ENCODE measurements at regions not wholly inside any gene's neighbourhood (a gene's known extent, or its start where the extent isn't known, plus 50 kb on each side); places are given as distances from the start of the nearest gene placed in this dataset.

DNA sequence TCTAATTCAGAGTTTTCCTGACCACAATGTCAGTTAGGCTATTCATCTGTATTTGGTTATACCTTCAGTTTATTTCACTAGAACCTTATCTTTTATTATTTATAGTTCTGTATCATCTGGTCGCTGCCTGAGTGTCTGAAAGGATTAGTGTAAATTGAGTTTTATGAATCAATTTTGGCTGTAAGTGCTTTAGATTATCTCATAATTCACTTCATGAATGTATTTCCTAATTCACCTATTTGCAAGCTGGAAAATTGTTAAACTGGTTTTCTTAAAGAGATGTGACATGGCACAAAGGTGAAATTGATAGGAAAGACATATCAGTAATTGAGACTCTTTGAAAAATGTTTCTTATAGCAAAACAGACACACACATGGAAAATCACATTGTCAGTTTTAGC, 242.4 kb upstream of the ACO1 start:
- TF ChIP-seq KAT8 (CRISPR knock-in tag; IDR thresholded peaks at IDR 0.05) (no peak), MXI1 (IDR thresholded peaks at IDR 0.05; ENCODE audit: borderline replicate concordance, low read depth, low read length) (no peak), NCOA1 (CRISPR knock-in tag; IDR thresholded peaks at IDR 0.05) (no peak), CENPX (CRISPR knock-in tag; IDR thresholded peaks at IDR 0.05) (no peak), TBP (CRISPR knock-in tag; IDR thresholded peaks at IDR 0.05) (no peak), THAP11 (CRISPR knock-in tag; IDR thresholded peaks at IDR 0.05) (no peak), ETV6 (CRISPR knock-in tag; conservative IDR thresholded peaks at IDR 0.05) (no peak), KDM1A (CRISPR knock-in tag; IDR thresholded peaks at IDR 0.05) (no peak), PAX8 (CRISPR knock-in tag; IDR thresholded peaks at IDR 0.05; ENCODE audit: borderline replicate concordance) (no peak), RBM39 (IDR thresholded peaks at IDR 0.05; ENCODE audit: low read depth, low read length, poor library complexity, severe bottlenecking) (no peak), HIVEP1 (CRISPR knock-in tag; IDR thresholded peaks at IDR 0.05) (no peak), KLF9 (CRISPR knock-in tag; IDR thresholded peaks at IDR 0.05; ENCODE audit: low read depth) (no peak), ZBTB7A (CRISPR knock-in tag; IDR thresholded peaks at IDR 0.05) (no peak)
- TF ChIP-seq, protein P1, sequence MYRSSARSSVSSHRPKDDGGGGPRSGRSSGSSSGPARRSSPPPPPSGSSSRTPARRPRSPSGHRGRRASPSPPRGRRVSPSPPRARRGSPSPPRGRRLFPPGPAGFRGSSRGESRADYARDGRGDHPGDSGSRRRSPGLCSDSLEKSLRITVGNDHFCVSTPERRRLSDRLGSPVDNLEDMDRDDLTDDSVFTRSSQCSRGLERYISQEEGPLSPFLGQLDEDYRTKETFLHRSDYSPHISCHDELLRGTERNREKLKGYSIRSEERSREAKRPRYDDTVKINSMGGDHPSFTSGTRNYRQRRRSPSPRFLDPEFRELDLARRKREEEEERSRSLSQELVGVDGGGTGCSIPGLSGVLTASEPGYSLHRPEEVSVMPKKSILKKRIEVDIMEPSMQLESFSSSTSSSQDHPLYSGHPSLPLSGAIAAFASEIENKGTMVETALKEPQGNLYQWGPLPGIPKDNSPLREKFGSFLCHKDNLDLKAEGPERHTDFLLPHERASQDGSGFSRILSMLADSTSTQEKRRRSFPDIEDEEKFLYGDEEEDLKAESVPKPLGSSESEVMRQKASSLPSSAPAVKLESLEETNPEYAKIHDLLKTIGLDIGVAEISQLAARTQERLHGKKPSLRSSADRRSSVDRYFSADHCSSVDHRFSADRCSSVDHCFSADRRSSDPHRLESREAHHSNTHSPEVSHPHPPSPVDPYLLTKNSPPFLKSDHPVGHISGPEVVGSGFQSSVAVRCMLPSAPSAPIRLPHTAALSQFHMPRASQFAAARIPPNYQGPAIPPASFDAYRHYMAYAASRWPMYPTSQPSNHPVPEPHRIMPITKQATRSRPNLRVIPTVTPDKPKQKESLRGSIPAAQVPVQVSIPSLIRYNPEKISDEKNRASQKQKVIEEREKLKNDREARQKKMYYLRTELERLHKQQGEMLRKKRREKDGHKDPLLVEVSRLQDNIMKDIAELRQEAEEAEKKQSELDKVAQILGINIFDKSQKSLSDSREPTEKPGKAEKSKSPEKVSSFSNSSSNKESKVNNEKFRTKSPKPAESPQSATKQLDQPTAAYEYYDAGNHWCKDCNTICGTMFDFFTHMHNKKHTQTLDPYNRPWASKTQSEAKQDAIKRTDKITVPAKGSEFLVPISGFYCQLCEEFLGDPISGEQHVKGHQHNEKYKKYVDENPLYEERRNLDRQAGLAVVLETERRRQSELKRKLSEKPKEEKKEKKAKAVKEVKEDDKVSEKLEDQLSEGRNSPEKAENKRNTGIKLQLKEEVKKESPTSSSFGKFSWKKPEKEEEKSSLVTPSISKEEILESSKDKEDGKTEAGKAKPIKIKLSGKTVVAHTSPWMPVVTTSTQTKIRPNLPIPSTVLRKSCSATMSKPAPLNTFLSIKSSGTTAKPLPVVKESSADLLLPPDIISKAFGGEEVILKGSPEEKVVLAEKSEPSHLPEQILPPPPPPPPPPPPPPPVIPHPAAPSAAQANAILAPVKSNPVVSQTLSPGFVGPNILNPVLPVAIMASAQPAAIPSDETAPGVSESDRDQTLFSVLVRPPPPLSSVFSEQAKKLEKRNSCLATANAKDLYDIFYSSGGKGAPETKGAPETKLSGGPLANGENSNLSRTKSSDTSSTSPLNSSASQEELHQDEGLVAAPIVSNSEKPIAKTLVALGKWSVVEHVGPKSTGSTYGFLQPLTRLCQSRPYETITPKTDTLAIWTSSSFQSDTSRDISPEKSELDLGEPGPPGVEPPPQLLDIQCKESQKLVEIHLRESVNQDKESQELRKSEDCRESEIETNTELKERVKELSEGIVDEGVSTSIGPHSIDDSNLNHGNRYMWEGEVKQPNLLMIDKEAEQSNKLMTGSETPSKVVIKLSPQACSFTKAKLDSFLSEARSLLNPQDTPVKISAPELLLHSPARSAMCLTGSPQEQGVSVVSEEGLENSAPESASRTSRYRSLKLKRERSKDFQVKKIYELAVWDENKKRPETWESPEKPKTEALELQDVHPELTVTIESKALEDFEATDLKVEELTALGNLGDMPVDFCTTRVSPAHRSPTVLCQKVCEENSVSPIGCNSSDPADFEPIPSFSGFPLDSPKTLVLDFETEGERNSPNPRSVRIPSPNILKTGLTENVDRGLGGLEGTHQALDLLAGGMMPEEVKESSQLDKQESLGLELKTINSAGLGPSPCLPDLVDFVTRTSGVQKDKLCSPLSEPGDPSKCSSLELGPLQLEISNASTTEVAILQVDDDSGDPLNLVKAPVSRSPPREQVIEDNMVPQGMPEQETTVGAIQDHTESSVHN (CRISPR knock-in tag; IDR thresholded peaks at IDR 0.05) = no peak

More for the DNA sequence above, 242.4 kb upstream of the ACO1 start:
- WGBS (ENCODE audit: low lambda C conversion rate) = 94% methylated on average over 1 of the region's 1 CpG
- Histone ChIP-seq H3K27ac (ENCODE audit: extremely low read length, insufficient read depth, low read length) (no peak overlapping the region), H3K4me1 (ENCODE audit: insufficient read depth, low read length) (peaks cover 11% of the 10 kb centered on the region), H4K20me1 (ENCODE audit: insufficient read depth, low read length) (no peaks in the 10 kb centered on the region), H3K27me3 (ENCODE audit: control insufficient read depth in 1 of 2, insufficient read depth in 2 of 2, low read length in 2 of 2) (no peaks in the 10 kb centered on the region), H2AFZ (ENCODE audit: low read length) (no peak overlapping the region), H3K9me3 (ENCODE audit: low read length) (peaks cover 6% of the 10 kb centered on the region; the same call in 1 of the 2 replicates), H3K4me2 (ENCODE audit: low read depth, low read length) (no peak overlapping the region), H3K79me2 (ENCODE audit: insufficient read depth, low read length) (no peaks in the 10 kb centered on the region), H3K4me3 (replicated peaks in 1 of 3; ENCODE audit: insufficient read depth in 1 of 3, low read depth in 2 of 3, low read length in 3 of 3) (no peak overlapping the region), H3K9ac (ENCODE audit: insufficient read depth, low read depth, low read length) (no peak overlapping the region), H3K36me3 (replicated peaks in 1 of 2; ENCODE audit: control insufficient read depth in 1 of 2, insufficient read depth in 2 of 2, low read length in 2 of 2) (no peaks in the 10 kb centered on the region)
- FAIRE-seq (no peak), ATAC-seq (no peak), DNase-seq (ENCODE audit: low spot score) (no peak)
- intact Hi-C loops (cut with micrococcal nuclease; ENCODE audit: unreplicated experiment) = no loop called here
- ChIA-PET POLR2A (no interaction called here), CTCF (ENCODE audit: low intra/inter-chr PET ratio, low total read pairs) (no interaction called here)
- in situ Hi-C loops (cut with HindIII; ENCODE audit: extremely low pct_ligation_motif_present, low pct_unique_long_range_greater_than_20kb) = no loop called here
- BruUV-seq (replicated peaks) = no TSS peak
